ENCODE measurements at regions not wholly inside any gene's neighbourhood (a gene's known extent, or its start where the extent isn't known, plus 50 kb on each side); places are given as distances from the start of the nearest gene placed in this dataset.

DNA sequence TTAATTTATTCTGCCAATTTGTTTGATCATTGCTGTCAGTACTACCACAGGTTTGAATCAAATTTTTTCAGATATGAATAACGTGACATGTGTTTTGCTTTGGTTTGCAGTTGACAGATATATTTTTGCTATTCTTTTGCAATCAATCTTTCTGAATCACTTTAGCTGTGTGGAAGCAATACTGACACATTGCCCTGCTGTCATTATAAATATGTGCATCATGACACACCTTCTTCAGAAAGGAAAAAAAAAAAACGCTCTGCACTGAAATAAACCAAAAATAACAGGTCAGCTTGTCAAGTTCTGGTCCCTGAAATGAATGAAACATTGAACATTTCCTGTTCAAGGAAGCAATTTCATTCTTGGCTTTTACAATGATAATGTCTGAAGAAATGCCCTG lies 93.8 kb upstream of the FAM13C start:
- TF ChIP-seq POLR2A (IDR thresholded peaks at IDR 0.05; ENCODE audit: control extremely low read depth in 1 of 2, low read depth in 2 of 2, low read length in 2 of 2) (no peak), CREB1 (IDR thresholded peaks at IDR 0.05) (no peak), CTCF (IDR thresholded peaks at IDR 0.05; ENCODE audit: control extremely low read depth in 1 of 3, insufficient read depth in 1 of 3, low read depth in 1 of 3, low read length in 3 of 3) (no peak), RBBP5 (IDR thresholded peaks at IDR 0.05; ENCODE audit: borderline replicate concordance, low read depth, low read length) (no peak), SUZ12 (IDR thresholded peaks at IDR 0.05; ENCODE audit: low read length) (no peak), MAX (IDR thresholded peaks at IDR 0.05) (no peak), CBX8 (IDR thresholded peaks at IDR 0.05; ENCODE audit: borderline replicate concordance, low read depth, low read length) (no peak), POLR2AphosphoS5 (IDR thresholded peaks at IDR 0.05; ENCODE audit: low read depth, low read length) (no peak), EP300 (IDR thresholded peaks at IDR 0.05; ENCODE audit: borderline replicate concordance in 1 of 2, low read depth in 2 of 2, low read length in 2 of 2) (no peak), YY1 (IDR thresholded peaks at IDR 0.05; ENCODE audit: low read depth, low read length) (no peak), SP1 (IDR thresholded peaks at IDR 0.05; ENCODE audit: low read depth, low read length) (no peak), JUND (IDR thresholded peaks at IDR 0.05; ENCODE audit: low read length) (no peak)
